Psoas muscle (tissue), 7 donors: ENCODE measurements at regions not wholly inside any gene's neighbourhood (a gene's known extent, or its start where the extent isn't known, plus 50 kb on each side); places are given as distances from the start of the nearest gene placed in this dataset.
"Not testable (repeated sequence)": the region's sequence is repeated elsewhere in the genome, so short reads cannot be mapped to it uniquely, and the experiment has no call there.

Experiments
- ATAC-seq, 4 donors: fragments of 200-7000 bp; cut with Tn5 transposase; one replicate each; pipeline ENCODE4 v1.9.1; 2020; ENCODE audit warnings: moderate library complexity in 3 of 4, mild to moderate bottlenecking in 2 of 4
- DNase-seq, 2 donors: peaks; one replicate each; pipeline ENCODE4 v3.0.0-alpha.2; 2020
- H3K27ac ChIP-seq: fragments of 200-600 bp; one replicate; pipeline ENCODE4 v1.8.0; 2022
- H3K27me3 ChIP-seq, 3 donors: fragments of 200-600 bp in 1 of 3; one replicate each; pipeline versions ENCODE4 v1.6.1 to v1.8.0; 2013 to 2022; ENCODE audit warnings: low read length in 2 of 3, mild to moderate bottlenecking in 2 of 3, moderate library complexity in 1 of 3; ENCODE audit not compliant: insufficient read depth in 3 of 3
- H3K36me3 ChIP-seq, 2 donors: fragments of 200-600 bp in 1 of 2; one replicate each; pipeline versions ENCODE4 v1.6.1 to v1.8.0; 2013 to 2022; ENCODE audit warnings: low read depth in 1 of 2, mild to moderate bottlenecking in 1 of 2, moderate library complexity in 1 of 2; ENCODE audit not compliant: insufficient read depth in 1 of 2
- H3K4me1 ChIP-seq: fragments of 200-600 bp; one replicate; pipeline ENCODE4 v1.8.0; 2022
- H3K4me3 ChIP-seq: fragments of 200-600 bp; one replicate; pipeline ENCODE4 v1.8.0; 2022; ENCODE audit warnings: mild to moderate bottlenecking
- H3K9me3 ChIP-seq: fragments of 200-600 bp; one replicate; pipeline ENCODE4 v1.8.0; 2022
- WGBS, 3 donors: extraction: QIAGEN DNeasy Blood & Tissue Kit; methylation state at CpG; one replicate each; pipeline versions ENCODE4 v1.1.6 to v1.1.7; 2013; 5-methylcytosine and 5-hydroxymethylcytosine counted together
- intact Hi-C, 2 donors: fragments of 100-400 bp; cut with DNase I; formaldehyde crosslinking; loops; one replicate each; pipeline versions ENCODE4 v1.11.0 to v1.14.2; 2022
- TF ChIP-seq, protein P1 (sequence below): fragments of 200-600 bp; IDR thresholded peaks from one replicate; pipeline ENCODE4 v1.8.0; 2022; ENCODE audit warnings: antibody characterized with exemption
- donor health status: healthy with polysubstance abuse.
- donor health status: DM: no; HTN: no; CAD: no; lungs with moderate emphysema.
- donor health status: Bipolar disorder and iron deficiency.
- donor health status: healthy.
- donor health status: DM: yes; HTN: yes; CAD: no.
- donor health status: DM: no; HTN: no; CAD: no.
- donor health status: DM: yes; HTN: yes; CAD: no.

DNA sequence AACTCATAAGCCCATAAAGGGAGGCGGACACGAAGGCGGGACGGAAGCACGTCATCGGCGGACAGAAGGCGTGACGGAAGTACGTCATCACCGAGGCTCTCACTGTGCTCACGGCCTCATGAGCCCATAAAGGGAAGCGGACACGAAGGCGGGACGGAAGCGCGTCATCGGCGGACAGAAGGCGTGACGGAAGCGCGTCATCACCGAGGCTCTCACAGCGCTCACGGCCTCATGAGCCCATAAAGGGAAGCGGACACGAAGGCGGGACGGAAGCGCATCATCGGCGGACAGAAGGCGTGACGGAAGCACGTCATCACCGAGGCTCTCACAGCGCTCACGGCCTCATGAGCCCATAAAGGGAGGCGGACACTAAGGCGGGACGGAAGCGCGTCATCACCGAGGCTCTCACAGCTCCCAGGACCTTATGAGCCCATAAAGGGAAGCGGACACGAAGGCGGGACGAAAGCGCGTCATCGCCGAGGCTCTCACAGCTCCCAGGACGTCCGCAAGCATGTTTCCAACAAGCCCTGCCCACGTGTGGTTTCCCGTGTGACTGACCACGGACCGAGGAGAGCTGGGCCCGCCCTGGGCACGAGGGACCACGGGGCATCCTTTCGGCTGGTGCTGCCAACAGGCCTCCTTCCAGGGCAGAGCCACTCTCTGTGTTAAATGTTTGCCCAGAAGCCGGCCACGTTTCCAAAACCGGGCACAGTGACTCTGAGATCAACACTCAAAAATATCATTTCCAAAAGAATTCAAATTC is 182.7 kb upstream of the SALL3 start:
- 92 to 93% (median 93%) methylated on average over 67 of the region's 67 CpGs for WGBS, 3 donors
- Histone ChIP-seq H3K4me3 (no peak overlapping the region), H3K27ac (no peak overlapping the region), H3K4me1 (no peaks in the 10 kb centered on the region), H3K9me3 (no peaks in the 10 kb centered on the region), H3K27me3 (peaks cover 0 to 3% (median 0%) of the 10 kb centered on the region in 3 donors), H3K36me3 (no peaks in the 10 kb centered on the region)
- ATAC-seq (no peak), DNase-seq (no peak)
- intact Hi-C loops = no loop called here
- TF ChIP-seq, protein P1, sequence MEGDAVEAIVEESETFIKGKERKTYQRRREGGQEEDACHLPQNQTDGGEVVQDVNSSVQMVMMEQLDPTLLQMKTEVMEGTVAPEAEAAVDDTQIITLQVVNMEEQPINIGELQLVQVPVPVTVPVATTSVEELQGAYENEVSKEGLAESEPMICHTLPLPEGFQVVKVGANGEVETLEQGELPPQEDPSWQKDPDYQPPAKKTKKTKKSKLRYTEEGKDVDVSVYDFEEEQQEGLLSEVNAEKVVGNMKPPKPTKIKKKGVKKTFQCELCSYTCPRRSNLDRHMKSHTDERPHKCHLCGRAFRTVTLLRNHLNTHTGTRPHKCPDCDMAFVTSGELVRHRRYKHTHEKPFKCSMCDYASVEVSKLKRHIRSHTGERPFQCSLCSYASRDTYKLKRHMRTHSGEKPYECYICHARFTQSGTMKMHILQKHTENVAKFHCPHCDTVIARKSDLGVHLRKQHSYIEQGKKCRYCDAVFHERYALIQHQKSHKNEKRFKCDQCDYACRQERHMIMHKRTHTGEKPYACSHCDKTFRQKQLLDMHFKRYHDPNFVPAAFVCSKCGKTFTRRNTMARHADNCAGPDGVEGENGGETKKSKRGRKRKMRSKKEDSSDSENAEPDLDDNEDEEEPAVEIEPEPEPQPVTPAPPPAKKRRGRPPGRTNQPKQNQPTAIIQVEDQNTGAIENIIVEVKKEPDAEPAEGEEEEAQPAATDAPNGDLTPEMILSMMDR = no peak

DNA sequence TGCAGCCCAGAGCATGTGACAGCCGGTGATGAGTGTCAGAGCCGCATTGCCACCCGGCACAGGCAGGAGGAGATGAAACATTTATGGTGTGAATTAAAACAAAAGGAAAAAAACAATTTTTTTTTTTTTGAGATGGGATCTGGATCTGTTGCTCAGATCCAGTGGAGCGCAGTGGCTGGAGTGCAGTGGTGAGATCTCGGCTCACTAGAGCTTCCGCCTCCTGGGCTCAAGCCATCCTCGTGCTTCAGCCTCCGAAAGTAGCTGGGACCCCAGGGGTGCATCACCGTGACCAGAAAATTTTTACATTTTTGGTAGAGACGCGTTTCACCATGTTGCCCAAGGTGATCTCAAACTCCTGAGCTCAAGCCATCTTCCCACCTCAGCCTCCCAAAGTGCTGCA is 182.1 kb upstream of the SALL3 start:
- intact Hi-C loops = no loop called here
- H3K4me1 ChIP-seq = no peaks in the 10 kb centered on the region
- TF ChIP-seq, protein P1 = no peak
- no peak overlapping the region for H3K27ac ChIP-seq
- DNase-seq = no peak
- no peak overlapping the region for H3K4me3 ChIP-seq
- no peaks in the 10 kb centered on the region for H3K9me3 ChIP-seq
- no peaks in the 10 kb centered on the region for H3K36me3 ChIP-seq
- 86 to 93% (median 87%) methylated on average over 11 of the region's 11 CpGs for WGBS, 3 donors
- H3K27me3 ChIP-seq = no peaks in the 10 kb centered on the region
- no peak for ATAC-seq

DNA sequence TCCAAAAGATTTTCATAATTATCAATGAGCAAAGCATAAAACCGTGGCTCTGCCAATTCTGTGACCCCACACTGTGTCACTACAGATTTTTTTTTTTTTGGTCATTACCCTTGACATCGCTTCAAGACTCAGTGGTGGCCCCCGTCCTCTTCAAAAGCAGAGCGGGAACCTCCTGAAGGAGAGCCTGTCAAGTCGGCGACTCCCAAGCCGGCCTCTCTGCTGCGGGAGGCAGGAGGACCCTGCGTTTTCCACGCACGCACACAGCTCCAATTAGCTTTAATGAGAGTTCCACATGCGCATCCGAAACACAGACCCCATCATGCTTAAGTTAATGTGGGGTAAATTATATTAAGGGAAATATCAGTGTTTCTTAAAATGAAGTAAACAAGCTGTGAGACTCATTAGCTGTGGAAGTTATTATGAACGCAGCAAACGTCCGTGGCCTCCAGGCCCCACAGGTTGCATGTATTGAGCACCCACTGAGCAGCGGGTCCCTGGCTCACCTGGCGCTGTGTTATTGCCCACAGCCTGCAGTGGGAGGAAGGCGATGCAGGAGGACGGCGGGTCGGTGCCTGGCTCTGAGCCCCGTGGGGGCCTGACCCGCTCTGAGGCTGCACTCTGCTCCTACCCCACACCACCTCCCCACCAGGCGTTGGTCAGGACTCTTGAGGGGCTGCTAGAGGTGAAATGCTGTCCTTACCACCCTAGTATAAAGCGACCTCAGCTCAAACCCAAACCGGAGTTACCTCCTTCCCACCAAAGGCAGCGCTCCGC is 181.0 kb upstream of the SALL3 start:
- WGBS, 3 donors = 78 to 81% (median 80%) methylated on average over 29 of the region's 29 CpGs
- H3K27ac ChIP-seq = no peak overlapping the region
- no peak for DNase-seq
- TF ChIP-seq, protein P1 = no peak
- no peaks in the 10 kb centered on the region for H3K36me3 ChIP-seq
- no peaks in the 10 kb centered on the region for H3K27me3 ChIP-seq
- ATAC-seq = no peak
- no peaks in the 10 kb centered on the region for H3K4me1 ChIP-seq
- no peak overlapping the region for H3K4me3 ChIP-seq
- H3K9me3 ChIP-seq = no peaks in the 10 kb centered on the region
- intact Hi-C loops = no loop called here

DNA sequence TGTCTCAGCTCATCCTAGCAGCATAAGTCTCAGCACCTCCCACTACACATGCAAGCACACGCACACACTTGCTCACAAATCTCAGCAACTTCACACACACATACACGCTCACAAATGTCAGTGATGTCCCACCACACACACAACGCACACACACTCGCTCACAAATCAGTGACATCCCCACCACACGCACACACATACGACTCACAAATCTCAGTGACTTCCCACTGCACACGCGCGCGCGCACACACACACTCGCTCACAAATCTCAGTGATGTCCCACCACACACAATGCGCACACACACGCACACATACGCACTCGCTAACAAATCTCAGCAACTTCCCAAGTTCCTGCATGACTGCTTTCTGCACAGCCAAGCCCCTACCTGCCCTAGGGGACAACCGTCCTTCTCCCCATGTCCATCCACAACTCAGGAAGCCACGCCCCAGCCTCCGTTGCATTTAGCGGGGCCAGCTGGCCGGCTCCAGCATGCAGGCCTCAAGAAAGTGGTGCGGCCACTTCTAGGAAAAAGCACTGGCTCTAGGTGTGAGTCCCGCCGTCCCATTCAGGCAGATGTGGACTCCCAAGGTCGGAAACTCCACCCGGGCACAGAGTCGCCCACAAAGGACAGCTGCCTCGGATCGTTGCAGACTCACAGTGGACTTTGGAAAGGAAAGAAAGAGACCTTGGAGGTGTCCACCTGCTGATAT is 180.1 kb upstream of the SALL3 start:
- H3K36me3 ChIP-seq = no peaks in the 10 kb centered on the region
- ATAC-seq = no peak
- peaks cover 0 to 2% (median 0%) of the 10 kb centered on the region in 3 donors for H3K27me3 ChIP-seq

DNA sequence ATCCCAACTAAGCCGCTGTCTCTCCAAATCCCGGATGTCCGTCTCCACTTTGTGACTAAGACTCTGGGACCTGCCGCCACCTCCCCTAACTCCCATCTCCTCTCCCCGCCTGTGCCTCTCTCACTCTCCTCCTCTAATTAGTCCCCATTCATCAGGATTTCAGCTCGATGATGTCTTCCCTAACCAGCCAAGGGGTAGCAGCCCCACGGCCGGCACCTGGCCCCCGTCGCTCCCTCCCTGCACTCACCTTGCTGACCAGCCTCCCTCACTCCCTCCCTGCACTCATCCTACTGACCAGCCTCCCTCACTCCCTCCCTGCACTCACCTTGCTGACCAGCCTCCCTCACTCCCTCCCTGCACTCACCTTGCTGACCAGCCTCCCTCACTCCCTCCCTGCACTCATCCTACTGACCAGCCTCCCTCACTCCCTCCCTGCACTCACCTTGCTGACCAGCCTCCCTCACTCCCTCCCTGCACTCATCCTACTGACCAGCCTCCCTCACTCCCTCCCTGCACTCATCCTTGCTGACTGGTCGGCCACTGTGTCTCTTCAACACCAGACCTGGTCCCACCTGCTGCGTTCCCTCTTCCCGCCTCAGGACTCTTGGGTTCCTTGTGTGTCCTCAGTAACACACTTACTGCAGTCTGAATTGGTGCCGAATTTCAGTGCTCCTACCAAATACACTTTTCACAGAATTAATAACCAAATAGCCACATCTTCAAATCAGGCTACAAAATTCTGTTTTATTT is 179.3 kb upstream of the SALL3 start:
- ATAC-seq, H3K36me3 ChIP-seq, DNase-seq, H3K4me1 ChIP-seq, H3K4me3 ChIP-seq, H3K9me3 ChIP-seq, H3K27me3 ChIP-seq, intact Hi-C loops, H3K27ac ChIP-seq: not testable (repeated sequence)
- 72 to 79% (median 79%) methylated on average over 14 of the region's 14 CpGs for WGBS, 3 donors

More for the DNA sequence above, 180.1 kb upstream of the SALL3 start:
- no peak overlapping the region for H3K4me3 ChIP-seq
- no peaks in the 10 kb centered on the region for H3K4me1 ChIP-seq
- TF ChIP-seq, protein P1 = no peak
- DNase-seq = no peak
- H3K9me3 ChIP-seq = no peaks in the 10 kb centered on the region
- intact Hi-C loops = no loop called here
- H3K27ac ChIP-seq = no peak overlapping the region
- WGBS, 3 donors = 84 to 87% (median 84%) methylated on average over 29 of the region's 29 CpGs
